MM.1S (cell line): ENCODE measurements at regions not wholly inside any gene's neighbourhood (a gene's known extent, or its start where the extent isn't known, plus 50 kb on each side); places are given as distances from the start of the nearest gene placed in this dataset.
"Not testable (repeated sequence)": the region's sequence is repeated elsewhere in the genome, so short reads cannot be mapped to it uniquely, and the experiment has no call there.

Experiments used
- EZH2phosphoT487 ChIP-seq: fragments of 300-600 bp; sonication (generic); IDR thresholded peaks from 2 replicates; pipeline ENCODE4 v1.6.1; 2018; ENCODE audit warnings: antibody characterized with exemption, low read length
- TF ChIP-seq, protein P1 (sequence below): fragments of 300-600 bp; sonication (generic); IDR thresholded peaks from 2 replicates; pipeline ENCODE4 v1.5.1; 2016; ENCODE audit warnings: antibody characterized with exemption, low read length, mixed read lengths

DNA sequence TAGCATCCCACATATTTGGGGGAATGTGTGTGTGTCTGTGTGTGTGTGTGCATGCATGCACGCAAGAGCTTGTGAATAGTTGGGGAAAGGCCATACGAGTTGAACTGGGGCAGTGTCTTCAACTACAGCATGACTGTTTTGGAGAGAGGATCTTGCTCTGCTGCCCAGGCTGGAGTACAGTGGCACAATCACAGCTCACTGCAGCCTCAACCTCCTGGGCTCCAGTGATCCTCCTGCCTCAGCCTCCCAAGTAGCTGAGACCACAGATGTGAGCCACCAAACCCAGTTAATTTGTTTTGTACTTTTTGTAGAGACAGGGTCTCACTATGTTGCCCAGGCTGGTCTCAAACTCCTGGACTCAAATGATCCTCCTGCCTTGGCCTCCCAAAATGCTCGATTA is 169.8 kb downstream of the SLC38A4 start:
- TF ChIP-seq, protein P1, sequence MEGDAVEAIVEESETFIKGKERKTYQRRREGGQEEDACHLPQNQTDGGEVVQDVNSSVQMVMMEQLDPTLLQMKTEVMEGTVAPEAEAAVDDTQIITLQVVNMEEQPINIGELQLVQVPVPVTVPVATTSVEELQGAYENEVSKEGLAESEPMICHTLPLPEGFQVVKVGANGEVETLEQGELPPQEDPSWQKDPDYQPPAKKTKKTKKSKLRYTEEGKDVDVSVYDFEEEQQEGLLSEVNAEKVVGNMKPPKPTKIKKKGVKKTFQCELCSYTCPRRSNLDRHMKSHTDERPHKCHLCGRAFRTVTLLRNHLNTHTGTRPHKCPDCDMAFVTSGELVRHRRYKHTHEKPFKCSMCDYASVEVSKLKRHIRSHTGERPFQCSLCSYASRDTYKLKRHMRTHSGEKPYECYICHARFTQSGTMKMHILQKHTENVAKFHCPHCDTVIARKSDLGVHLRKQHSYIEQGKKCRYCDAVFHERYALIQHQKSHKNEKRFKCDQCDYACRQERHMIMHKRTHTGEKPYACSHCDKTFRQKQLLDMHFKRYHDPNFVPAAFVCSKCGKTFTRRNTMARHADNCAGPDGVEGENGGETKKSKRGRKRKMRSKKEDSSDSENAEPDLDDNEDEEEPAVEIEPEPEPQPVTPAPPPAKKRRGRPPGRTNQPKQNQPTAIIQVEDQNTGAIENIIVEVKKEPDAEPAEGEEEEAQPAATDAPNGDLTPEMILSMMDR: not testable (repeated sequence)
- not testable (repeated sequence) for TF ChIP-seq EZH2phosphoT487
